Activated naive CD8-positive, alpha-beta T cell (primary cell): ENCODE measurements at regions not wholly inside any gene's neighbourhood (a gene's known extent, or its start where the extent isn't known, plus 50 kb on each side); places are given as distances from the start of the nearest gene placed in this dataset.

Experiments
- H3K27ac Mint-ChIP-seq: one replicate; pipeline ENCODE4 v1.8.0; 2021; ENCODE audit warnings: mixed read lengths
- H3K27me3 Mint-ChIP-seq: one replicate; pipeline ENCODE4 v1.8.0; 2021; ENCODE audit warnings: mixed read lengths
- H3K36me3 Mint-ChIP-seq: one replicate; pipeline ENCODE4 v1.8.0; 2021; ENCODE audit warnings: mixed read lengths
- H3K4me1 Mint-ChIP-seq: one replicate; pipeline ENCODE4 v1.8.0; 2021; ENCODE audit warnings: low read depth, mixed read lengths
- H3K4me3 Mint-ChIP-seq: one replicate; pipeline ENCODE4 v1.8.0; 2021; ENCODE audit warnings: mild to moderate bottlenecking, mixed read lengths
- H3K9me3 Mint-ChIP-seq: one replicate; pipeline ENCODE4 v1.8.0; 2021; ENCODE audit warnings: low read depth, mixed read lengths

GRCh38 chr14:104351849-104352492 is 213.6 kb downstream of the KIF26A start:
- no peak overlapping the region for H3K4me3 Mint-ChIP-seq
- H3K9me3 Mint-ChIP-seq: no peaks in the 10 kb centered on the region
- H3K27ac Mint-ChIP-seq: no peak overlapping the region
- H3K27me3 Mint-ChIP-seq: no peaks in the 10 kb centered on the region
- no peaks in the 10 kb centered on the region for H3K36me3 Mint-ChIP-seq
- peaks cover 5% of the 10 kb centered on the region for H3K4me1 Mint-ChIP-seq

- H3K9me3 Mint-ChIP-seq: no peaks in the 10 kb centered on the region
- H3K4me3 Mint-ChIP-seq: no peak overlapping the region
- H3K27me3 Mint-ChIP-seq: no peaks in the 10 kb centered on the region
- H3K36me3 Mint-ChIP-seq: no peaks in the 10 kb centered on the region
- no peak overlapping the region for H3K27ac Mint-ChIP-seq
- peaks cover 5% of the 10 kb centered on the region for H3K4me1 Mint-ChIP-seq
These were observed 214.3 kb downstream of the KIF26A start for GRCh38 chr14:104352493-104353220.

DNA sequence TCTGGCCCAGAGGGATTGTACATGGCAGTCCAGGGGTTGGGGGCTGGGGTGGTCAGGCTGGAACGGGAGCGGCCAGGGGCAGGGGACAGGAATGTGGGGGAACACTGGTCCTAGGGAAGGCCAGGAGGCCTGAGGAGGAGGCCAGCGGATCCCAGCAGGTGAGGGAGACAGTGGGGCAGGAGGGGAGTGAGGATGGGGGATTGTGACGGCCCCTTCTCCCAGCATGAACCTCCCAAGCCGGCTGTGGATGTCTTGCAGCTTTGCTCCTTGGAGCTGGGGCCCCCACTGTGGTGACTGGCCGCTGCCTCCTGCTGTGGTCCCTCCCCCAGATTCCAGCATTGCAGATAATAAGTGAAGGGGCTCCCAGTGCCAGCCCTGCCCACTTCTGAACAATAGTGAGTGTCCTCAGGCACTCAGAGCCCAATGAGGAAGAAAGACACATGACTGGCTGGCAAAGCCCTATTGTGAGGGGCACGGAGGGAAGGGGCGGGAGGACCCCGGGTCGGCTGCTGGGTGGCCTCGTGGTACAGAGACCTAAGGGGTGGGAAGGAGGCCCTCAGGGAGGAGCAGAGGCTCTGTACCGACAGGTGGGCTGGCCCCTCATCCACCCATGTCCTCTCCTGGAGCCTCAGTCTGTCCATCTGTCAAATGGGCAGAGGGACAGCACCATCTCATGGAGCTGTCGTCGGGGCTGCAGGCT is 215.0 kb downstream of the KIF26A start:
- no peak overlapping the region for H3K27ac Mint-ChIP-seq
- peaks cover 5% of the 10 kb centered on the region for H3K4me1 Mint-ChIP-seq
- H3K36me3 Mint-ChIP-seq: no peaks in the 10 kb centered on the region
- H3K4me3 Mint-ChIP-seq: no peak overlapping the region
- no peaks in the 10 kb centered on the region for H3K9me3 Mint-ChIP-seq
- H3K27me3 Mint-ChIP-seq: no peaks in the 10 kb centered on the region

DNA sequence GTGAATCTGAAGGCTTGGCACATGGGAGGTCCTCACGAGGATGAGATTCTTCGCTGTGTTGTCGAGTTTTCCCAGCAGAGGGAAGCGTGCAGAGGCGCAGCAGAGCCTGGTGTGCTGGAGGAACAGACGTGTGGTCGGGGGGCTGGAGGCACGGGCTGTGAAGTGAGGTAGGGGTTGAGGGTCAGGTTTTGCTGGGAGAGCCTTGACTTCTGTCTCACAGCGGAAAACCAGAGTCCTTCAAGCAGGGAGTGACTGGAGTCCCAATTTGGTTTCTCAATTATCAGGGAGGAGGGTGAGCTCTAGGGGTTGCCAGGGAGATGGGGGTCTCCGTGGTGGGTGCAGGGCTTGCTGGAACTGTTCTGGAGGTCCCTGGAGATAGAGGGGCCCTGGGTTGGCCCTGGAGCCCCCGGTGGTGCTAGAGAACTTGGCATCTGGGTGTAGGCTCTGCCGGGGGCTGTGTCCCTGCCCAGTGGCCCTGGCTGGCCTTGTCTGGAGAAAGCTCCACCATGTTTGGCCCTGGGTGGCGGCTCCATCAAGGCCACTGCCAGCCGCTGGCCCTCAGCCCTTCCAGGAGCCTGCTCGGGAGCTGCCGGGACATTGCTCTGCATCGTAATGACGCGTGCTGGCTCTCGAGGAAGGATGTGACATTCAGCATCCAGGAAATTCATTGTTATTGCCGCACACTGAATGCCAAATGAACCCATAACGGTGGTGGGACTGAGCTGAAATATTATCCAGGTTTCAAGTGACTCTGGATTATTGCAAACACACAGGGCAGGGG is 215.7 kb downstream of the KIF26A start:
- Mint-ChIP-seq H3K4me3 (no peak overlapping the region), H3K9me3 (no peaks in the 10 kb centered on the region), H3K27ac (no peak overlapping the region), H3K27me3 (no peaks in the 10 kb centered on the region), H3K4me1 (peaks cover 5% of the 10 kb centered on the region), H3K36me3 (no peaks in the 10 kb centered on the region)

GRCh38 chr14:104355101-104356019 is 217.0 kb downstream of the KIF26A start:
- no peak overlapping the region for H3K4me3 Mint-ChIP-seq
- peaks cover 5% of the 10 kb centered on the region for H3K4me1 Mint-ChIP-seq
- H3K9me3 Mint-ChIP-seq: no peaks in the 10 kb centered on the region

DNA sequence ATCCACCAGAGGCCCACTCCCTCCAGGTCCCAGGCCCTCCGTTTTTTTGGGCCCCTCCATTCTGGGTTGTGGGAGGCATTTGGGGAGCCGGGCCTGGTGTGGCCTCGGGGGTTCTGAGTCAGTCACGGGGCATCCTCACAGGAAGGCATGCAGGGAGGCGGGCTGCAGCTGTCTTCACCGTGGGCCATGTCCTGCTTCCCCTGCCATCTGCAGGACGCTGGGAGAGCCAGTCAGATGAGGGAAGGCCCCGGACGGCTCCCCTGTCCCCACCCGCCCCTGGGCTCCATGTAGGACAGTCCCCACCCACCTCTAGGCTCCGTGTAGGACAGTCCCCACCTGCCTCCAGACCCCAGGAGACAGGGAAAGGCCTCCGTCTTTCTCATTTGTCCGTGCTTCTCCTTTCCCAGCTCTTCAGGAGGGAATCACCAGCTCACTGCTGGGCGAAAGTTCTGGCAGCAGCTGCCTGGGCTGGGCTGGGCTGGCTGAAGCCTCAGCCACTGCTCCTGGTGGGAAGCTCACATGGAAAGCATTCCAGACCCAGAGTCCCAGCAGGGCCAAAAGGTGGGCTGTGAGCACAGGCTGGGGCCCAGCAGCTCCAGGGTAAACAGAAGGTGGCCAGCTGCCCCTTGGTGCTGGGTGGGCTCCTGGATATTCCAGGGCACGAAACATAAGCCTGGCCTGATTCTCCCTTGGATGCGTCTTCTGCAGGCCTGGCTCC is 217.8 kb downstream of the KIF26A start:
- H3K36me3 Mint-ChIP-seq: no peaks in the 10 kb centered on the region
- no peaks in the 10 kb centered on the region for H3K27me3 Mint-ChIP-seq
- no peaks in the 10 kb centered on the region for H3K9me3 Mint-ChIP-seq
- no peak overlapping the region for H3K4me3 Mint-ChIP-seq
- H3K27ac Mint-ChIP-seq: no peak overlapping the region
- H3K4me1 Mint-ChIP-seq: peaks cover 5% of the 10 kb centered on the region

More at GRCh38 chr14:104355101-104356019, 217.0 kb downstream of the KIF26A start:
- Mint-ChIP-seq H3K27ac (no peak overlapping the region), H3K27me3 (no peaks in the 10 kb centered on the region), H3K36me3 (no peaks in the 10 kb centered on the region)

DNA sequence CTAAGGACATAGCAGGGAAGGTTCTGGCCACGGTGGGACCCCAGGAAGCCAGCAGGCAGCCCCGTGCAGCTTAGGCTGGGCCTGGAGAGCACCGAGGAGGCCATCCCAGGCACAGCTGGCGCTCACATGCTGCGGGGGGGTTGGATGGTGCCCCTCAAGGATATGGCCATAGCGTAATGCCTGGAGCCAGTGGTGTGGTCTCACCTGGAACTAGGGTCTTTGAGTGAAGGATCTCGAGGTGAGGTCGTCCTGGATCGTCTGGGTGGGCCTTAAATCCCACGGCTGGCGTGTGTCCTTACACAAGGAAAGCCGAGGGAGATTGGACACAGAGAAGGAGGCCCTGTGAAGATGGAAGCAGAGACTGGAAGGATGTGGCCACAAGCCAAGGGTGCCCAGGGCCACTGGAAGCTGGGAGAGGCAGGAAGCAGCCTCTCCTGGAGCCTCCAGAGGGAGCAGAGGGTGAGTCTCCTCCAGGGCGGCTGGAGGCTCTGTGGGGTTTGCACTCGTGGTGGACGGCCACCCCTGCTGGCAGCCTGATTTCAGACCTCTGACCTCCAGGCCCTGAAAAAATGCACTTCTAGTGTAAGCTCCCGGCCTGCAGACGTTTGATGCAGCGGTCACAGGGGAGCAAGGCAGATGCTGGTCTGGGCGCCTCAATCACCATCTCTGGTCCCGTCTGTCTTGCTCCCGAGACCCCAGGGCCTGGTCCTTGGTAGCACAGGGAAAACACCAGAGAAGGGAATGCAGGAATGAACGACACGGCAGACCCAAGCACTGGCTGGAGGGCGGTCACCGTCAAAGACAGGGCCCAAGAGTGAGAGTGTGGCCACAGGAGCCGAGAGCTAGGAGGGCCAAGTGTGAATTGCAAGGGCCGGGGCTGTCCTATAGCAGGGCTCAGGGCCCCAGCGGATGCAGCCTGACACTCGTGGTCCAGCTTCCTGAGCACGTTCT is 218.6 kb downstream of the KIF26A start:
- H3K27ac Mint-ChIP-seq: no peak overlapping the region
- no peak overlapping the region for H3K4me3 Mint-ChIP-seq
- H3K36me3 Mint-ChIP-seq: no peaks in the 10 kb centered on the region
- no peaks in the 10 kb centered on the region for H3K27me3 Mint-ChIP-seq
- H3K4me1 Mint-ChIP-seq: peaks cover 5% of the 10 kb centered on the region
- no peaks in the 10 kb centered on the region for H3K9me3 Mint-ChIP-seq

DNA sequence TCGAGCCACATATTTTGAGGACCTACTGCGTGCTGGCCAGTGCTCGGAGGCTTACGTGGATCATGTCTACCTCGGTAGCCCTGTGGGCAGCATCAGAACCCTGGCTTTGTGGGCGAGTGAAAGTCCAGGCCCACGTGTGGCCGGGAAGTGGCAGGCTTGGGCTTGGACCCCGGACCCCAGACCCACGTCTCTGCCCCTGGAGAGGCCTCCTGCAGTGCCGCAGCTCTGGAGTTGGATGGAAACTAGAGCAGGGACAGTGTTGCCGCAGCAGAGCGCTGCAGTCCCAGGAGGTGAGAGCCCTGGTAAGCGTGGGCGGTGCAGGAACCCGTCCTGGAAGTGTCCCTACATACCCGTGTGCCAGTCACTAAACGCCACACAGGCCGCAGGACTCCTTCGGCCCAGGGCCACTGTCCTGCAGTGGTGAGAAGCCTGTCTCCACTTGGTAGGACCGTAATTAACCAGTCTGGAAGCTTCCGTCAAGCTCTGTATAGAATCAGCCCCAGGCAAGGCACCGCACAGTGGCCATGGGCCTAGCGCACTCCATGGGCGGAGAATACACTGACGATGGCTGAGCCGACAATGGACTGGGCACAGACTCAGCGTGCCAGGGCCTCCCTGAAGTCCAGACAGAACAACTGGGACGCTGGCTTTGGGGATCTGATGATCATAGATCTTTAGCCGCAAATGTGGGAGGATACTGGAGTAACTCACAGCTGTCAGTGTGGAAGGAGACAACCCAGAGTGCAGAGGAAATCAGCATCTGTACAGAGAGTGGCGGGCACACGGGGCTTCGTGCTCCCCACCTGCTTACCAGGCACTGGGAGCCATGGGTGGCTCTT is 219.5 kb downstream of the KIF26A start:
- Mint-ChIP-seq H3K36me3 (no peaks in the 10 kb centered on the region), H3K27me3 (no peaks in the 10 kb centered on the region), H3K4me3 (no peak overlapping the region), H3K27ac (no peak overlapping the region), H3K9me3 (no peaks in the 10 kb centered on the region), H3K4me1 (peaks cover 5% of the 10 kb centered on the region)

DNA sequence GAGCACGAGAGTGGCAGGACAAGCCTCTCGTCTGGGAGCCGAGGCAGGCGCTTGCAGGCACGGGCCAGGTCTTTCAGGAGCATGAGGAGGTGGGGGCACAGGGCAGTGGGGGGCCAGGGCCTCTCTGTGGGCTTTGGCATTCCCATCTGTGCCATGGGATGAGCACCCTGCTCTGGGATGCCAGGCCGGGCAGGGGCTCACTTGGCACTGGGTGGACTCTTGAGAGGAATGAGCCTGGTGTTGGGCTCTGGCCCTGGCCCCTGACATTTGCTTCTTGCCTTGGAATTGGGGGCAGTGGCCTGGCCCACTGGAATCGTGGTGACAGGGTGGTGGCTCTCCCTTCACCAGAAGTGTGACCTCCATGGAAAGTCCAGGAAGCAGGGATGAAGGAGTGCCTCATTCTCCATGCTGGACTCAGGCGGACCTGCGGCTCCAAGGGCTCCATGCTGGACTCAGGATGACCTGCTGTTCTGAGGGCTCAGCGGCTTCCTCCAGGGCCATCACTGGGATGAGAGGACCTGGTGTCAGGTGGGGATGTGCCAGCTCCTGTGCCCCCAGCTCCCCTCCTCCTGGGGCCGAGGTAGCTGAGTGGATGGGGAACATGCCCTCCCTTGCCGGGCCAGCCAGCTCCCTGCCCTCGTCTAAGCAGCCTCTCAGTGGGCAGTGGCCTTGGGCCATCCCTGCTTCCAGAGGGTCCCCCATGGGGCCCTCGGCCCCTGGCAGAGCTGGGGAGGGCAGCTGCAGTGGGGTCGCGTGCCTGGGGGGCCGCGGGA is 220.3 kb downstream of the KIF26A start:
- no peak overlapping the region for H3K4me3 Mint-ChIP-seq
- peaks cover 5% of the 10 kb centered on the region for H3K4me1 Mint-ChIP-seq
- H3K27ac Mint-ChIP-seq: no peak overlapping the region
- no peaks in the 10 kb centered on the region for H3K9me3 Mint-ChIP-seq
- no peaks in the 10 kb centered on the region for H3K36me3 Mint-ChIP-seq
- H3K27me3 Mint-ChIP-seq: no peaks in the 10 kb centered on the region

DNA sequence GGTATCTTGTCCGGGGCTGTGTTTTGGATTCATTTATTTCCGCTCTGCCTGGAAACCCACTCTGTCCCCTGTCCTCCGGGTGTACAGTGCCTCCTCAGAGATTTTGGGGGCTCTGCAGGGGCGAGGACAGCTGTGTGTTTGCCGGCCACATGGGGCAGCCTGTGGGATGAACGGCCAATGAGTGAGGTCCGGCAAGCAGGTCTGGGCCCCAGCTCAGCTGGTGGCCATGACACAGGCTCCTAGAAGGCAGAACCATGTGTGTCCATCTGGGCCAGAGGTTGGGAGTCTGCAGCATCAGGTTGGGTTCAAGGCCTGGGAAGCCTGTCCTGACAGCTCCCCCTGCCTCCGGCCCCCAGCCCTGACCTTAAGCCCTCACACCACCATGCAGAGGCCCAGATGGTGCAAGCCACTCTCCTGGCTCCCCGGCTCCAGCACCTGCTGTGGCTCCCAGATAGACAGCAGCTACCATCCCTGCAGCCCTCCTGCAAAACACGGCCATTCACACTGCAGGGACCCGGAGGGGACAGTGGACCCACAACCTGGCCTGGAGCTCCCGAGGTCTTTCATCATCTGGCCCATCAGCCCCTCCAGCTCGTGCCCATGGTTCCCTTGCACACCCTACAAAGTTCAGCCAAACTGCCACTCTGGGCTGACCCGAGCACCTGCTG is 220.1 kb upstream of the C14orf180 start:
- H3K4me3 Mint-ChIP-seq: no peak overlapping the region
- no peak overlapping the region for H3K27ac Mint-ChIP-seq
- no peaks in the 10 kb centered on the region for H3K36me3 Mint-ChIP-seq
- no peaks in the 10 kb centered on the region for H3K27me3 Mint-ChIP-seq
- peaks cover 2% of the 10 kb centered on the region for H3K4me1 Mint-ChIP-seq
- no peaks in the 10 kb centered on the region for H3K9me3 Mint-ChIP-seq

GRCh38 chr14:104359969-104360442 is 219.6 kb upstream of the C14orf180 start:
- H3K27me3 Mint-ChIP-seq: no peaks in the 10 kb centered on the region
- no peaks in the 10 kb centered on the region for H3K36me3 Mint-ChIP-seq
- peaks cover 1% of the 10 kb centered on the region for H3K4me1 Mint-ChIP-seq
- no peak overlapping the region for H3K4me3 Mint-ChIP-seq
- no peak overlapping the region for H3K27ac Mint-ChIP-seq
- no peaks in the 10 kb centered on the region for H3K9me3 Mint-ChIP-seq
